ENCODE measurements at regions not wholly inside any gene's neighbourhood (a gene's known extent, or its start where the extent isn't known, plus 50 kb on each side); places are given as distances from the start of the nearest gene placed in this dataset.

DNA sequence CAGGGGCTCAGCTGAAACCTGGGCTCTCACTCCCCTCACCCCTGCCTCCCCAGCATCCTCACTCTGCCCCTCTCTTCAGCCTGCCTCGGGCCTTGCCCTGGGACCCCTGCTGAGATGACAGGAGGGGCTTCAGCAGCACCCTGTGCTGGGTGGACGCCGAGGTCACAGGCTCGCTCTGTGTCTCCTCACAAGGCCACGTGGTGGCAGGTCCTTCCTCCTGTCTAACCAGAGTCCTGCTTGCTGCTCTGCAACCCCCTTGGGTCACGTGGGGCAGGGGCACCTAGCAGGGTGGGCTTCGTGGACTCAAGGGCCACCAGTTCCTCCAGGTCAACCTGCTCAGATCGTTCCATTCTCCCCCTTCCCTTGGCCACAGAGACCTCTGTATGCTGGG is 90.4 kb downstream of the TMEM121 start:
- TF ChIP-seq, protein P1, sequence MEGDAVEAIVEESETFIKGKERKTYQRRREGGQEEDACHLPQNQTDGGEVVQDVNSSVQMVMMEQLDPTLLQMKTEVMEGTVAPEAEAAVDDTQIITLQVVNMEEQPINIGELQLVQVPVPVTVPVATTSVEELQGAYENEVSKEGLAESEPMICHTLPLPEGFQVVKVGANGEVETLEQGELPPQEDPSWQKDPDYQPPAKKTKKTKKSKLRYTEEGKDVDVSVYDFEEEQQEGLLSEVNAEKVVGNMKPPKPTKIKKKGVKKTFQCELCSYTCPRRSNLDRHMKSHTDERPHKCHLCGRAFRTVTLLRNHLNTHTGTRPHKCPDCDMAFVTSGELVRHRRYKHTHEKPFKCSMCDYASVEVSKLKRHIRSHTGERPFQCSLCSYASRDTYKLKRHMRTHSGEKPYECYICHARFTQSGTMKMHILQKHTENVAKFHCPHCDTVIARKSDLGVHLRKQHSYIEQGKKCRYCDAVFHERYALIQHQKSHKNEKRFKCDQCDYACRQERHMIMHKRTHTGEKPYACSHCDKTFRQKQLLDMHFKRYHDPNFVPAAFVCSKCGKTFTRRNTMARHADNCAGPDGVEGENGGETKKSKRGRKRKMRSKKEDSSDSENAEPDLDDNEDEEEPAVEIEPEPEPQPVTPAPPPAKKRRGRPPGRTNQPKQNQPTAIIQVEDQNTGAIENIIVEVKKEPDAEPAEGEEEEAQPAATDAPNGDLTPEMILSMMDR (conservative IDR thresholded peaks at IDR 0.05; ENCODE audit: low read depth, low read length), result no peak
- no peak for TF ChIP-seq EZH2 (IDR thresholded peaks at IDR 0.05; ENCODE audit: borderline replicate concordance, low read depth, low read length, poor library complexity, severe bottlenecking)
